NCI-H345 (cell line): ENCODE measurements at regions not wholly inside any gene's neighbourhood (a gene's known extent, or its start where the extent isn't known, plus 50 kb on each side); places are given as distances from the start of the nearest gene placed in this dataset.

Source experiments
- DNase-seq: peaks from one replicate; lab custom pipeline; 2025; lab: John Stamatoyannopoulos, UW

DNA sequence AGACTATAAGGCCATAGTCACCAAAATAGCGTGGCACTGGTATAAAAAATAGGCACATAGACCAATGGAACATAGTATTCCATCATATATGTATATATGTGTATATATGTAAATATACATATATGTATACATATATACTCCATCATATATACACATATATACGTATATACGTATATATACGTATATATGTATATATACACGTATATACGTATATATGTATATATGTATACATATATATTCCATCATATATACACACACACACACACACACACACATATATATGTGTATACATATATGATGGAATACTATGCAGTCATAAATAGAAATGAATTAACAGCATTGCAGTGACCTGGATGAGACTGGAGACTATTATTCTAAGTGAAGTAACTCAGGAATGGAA, 204.6 kb downstream of the LTN1 start:
- no peak for DNase-seq

DNA sequence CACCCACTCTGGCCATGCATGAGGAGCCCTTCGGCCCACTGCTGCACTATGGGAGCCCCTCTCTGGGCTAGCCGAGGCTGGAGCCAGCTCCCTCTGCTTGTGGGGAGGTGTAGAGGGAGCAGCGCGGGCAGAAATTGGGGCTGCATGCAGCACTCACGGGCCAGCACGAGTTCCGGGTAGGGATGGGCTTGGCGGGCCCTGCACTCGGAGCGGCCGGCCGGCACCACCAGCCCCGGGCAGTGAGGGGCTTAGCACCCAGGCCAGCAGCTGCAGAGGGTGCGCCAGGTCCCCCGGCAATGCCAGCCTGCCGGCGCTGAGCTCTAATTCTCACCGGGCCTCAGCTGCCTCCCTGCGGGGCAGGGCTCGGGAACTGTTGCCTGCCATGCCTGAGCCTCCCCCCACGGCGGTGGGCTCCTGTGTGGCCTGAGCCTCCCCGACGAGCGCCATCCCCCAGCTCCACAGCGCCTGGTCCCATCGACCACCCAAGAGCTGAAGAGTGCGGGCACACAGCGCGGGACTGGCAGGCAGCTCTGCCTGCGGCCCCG, 209.0 kb downstream of the LTN1 start:
- DNase-seq: no peak

DNA sequence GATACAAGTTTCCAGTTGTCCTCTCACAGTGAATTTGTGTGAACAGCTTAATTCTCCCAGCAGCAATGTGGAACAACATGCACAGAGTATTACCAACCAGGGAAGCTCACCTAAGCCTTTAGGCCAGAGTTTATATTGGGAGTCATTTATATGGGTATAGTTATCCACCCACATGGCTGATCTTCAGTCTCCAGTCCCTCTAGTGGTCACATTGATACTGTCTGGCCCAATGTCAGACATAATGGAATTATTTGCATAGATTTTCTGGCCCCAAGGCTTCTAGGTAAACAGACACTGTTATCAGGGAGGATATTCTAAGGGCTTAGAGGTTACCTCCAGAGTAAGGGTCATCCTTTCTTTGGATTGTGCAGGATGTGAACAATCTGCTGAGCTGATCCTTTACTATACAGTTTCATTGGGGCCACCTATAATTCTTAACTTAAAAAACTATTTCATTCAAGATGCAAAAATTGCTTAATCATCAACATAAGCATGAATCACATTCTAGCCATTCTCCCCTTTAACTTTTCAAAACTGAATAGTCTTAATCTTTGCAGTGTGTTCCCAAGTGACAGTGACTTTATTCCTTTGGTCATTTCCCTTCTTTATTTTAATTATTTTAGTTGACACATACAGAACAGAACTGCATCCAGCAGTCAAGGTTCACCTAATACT, 210.9 kb downstream of the LTN1 start:
- DNase-seq: no peak

DNA sequence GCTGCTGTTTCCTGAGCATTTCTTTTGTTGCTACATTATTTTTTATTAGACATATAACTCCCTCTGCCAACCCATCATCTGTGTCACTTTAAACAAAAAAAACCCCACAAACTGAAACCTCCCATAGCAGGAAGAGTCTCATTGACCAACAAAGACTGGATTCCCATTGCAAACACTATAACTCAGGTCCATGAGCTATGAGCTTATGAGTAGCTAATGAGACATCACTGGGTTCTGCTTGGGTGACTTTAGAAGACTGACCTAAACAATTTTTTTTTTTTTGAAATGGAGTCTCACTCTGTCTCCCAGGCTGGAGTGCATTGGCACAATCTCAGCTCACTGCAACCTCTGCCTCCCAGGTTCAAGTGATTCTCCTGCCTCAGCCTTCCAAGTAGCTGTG, 212.8 kb downstream of the LTN1 start:
- no peak for DNase-seq

DNA sequence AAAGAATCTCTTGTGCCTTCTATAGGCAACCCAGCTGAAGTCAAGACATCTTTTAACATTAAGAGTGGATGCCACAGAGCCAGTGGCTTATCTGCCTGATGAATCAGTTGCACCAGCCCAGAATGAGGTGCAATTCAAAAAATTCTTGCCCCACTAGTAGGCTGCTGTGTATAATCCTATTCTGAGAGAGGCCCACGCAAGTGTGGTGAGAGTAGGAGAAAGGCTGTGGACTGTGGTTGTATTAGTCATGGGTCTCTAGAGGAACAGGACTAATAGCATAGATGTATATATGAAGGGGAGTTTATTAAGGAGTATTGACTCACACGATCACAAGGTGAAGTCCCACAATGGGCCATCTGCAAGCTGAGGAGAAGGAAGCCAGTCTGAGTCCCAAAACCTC, 216.4 kb downstream of the LTN1 start:
- no peak for DNase-seq

DNA sequence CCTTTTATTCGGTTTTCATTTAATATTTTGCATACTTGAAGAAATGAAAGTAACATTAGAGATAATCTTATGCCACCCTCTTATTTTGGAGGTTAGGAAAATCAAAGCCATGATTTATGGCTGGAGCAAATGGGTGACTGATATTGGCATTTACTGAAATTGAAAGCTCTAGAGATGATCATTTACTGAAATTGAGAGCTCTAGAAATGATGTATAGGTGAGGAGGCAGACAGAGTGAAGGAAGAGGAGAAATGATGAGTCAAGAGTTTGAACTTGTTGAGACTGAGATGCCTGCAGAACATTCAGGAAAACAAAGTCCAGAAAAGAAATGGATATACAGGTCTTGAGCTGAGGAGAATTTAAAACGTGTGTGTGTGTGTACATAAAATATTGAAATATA, 217.6 kb downstream of the LTN1 start:
- DNase-seq: no peak

DNA sequence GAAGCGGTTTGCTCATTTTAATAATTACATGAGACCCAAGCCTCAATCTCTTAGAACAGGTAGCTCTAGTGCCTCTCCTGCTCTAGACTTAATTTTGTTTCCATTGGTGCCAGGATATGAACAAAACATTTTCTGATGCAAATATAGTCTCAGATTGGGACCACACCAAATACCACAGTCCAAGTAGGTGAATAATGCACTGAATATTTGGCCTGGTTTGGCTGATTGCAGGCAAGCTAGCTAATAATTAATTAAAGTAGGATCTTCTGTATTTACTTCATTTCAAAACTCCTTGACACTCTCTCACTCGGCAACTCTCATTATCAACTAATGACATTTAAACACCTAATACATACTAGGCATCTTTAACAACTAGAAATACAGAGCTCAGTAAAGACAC, 219.6 kb downstream of the LTN1 start:
- DNase-seq: no peak

DNA sequence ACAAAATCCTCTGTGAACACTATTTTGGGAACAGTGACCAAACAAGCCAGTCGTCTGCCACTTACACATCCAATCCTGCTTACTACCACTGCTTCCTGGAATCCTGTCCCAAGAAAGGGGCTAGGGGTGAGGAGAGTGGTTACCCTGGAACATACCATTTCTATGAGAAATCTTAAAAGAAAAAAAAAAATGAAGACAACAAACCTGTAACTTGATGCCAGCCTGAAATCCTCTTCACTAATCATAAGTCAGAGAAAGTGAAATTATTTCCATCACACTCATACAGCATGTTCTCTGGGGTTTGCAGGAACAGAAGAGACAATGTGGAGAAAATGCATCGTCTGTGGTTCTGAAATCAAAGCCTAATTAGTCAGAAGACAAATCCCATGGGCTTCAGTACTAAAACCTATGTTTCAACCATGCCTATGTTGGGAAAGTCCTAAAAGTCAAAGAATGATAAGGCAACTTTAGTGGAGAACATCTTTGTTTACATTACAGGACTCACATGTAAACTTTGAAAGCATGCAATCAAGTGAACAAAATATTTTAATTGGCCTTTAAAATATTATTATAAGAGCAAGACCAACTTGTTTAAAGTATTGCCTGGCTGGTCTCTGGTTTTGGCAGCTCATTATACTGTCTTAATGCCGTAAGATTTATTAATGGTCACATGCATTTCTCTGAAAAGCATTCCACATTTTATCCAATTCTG, 220.7 kb downstream of the LTN1 start:
- no peak for DNase-seq

DNA sequence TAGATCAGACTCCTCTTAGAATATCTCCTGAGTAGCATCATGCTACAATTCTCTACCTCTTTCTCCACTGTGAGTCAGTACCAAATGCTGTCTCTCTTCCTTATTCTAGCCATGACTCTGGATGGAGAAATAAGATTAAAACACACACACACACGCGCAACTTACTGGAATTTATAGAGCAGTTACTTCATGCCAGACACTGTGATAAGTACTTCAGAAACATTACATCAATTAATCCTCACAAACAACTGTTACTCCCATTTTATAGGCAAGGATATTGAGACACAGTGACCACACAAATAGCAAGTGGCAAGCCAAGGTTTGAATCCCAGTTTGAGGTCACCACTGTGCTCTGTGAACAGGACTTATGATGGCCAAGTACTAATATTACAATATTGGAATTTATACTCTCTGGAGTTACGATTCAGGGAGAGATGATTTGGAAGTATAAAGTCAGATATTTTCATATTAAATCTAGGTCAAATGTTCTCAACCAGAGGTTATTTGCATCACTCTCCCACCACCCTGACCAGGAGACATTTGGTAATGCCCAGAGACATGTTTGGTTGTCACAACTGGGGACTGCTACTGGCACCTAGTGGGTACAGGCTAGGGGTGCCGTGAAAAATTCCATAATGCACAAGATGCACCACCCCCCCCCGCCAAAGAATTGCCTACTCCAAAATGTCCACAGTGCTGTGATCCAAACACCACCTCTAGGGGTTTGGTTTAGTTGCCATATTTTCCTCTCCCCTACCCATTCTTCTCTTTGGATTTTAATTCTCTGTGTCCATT, 221.6 kb downstream of the LTN1 start:
- no peak for DNase-seq

DNA sequence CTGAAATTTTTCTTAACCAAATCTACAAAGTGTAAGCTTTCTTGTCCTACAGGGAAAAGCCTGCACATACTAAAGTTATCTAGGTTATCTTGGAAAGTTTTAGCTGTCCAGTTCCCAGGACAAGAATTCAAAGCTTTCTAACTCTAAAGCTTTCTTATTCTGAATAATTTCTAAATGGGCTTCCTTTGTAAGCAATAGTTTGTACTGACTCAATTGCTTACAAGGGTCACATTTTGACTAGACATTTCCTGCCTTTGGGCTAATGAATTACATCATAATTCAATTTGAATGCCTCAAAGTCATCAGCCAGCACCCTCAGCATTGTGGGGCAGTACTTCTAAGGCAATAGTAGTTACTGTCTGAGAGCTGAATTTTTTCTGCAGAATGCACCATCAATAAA, 223.0 kb downstream of the LTN1 start:
- DNase-seq: no peak

DNA sequence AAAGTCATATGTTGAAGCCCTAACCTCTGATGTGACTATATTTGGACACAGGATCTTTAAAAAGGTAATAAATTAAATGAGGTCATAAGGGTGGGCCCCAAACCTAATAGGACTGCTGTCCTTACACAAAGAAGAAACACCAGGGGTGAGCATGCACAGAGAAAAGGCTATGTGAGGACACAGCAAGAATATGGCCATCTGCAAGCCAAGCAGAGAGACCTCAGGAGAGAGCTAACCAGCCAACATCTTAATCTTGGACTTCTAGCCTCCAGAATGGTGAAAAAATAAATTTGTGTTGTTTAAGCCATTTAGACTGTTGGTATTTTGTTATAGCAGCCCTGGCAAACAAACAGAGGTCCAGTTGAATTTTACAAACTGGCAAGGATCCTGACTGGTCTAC, 223.9 kb downstream of the LTN1 start:
- no peak for DNase-seq

DNA sequence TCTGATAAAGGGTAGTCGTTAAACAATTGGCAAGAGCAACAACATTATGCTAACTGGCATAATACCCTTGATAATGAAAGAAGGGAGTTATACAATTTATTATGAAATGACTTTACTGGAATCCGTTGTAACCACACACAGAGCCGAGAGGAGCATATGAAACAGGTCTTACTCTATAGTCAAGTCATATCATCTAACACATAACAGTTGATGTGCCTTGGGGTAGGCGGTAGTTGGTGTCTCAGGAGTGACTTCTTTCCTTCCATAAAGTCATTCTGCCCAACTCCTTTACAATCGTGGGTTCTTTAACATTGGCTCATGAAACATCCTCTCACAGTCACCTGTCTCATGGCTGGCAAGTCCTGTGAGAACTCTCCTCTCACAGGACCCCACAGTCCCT, 225.2 kb downstream of the LTN1 start:
- no peak for DNase-seq

DNA sequence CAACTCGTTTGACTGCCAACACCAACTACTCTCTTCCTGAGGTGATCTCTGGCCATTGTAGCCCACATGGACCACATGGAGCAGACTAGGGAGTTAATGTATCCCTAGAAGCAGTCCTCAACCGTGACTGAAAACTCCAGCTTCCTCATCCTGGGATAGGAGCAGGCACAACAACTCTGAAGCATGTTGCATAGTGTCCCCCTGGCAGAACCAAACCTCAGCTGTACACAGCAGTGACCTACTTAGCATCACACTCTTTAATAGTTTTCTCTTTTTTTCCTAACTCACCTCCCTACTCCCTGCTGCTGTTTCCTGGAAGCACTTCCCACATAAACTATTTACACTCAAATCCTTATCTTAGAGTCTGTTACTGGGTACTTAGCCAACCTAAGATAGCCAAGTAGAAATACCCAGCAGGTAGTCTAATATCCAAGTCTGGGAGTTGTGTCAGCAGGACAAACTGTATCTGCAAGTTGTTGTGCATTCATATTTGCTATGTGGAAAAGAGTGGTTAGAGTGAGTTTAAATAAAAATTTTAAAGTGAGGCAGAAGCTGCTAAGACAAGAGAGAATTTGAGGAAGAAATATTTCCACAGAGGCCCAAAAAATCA, 228.8 kb downstream of the LTN1 start:
- no peak for DNase-seq

DNA sequence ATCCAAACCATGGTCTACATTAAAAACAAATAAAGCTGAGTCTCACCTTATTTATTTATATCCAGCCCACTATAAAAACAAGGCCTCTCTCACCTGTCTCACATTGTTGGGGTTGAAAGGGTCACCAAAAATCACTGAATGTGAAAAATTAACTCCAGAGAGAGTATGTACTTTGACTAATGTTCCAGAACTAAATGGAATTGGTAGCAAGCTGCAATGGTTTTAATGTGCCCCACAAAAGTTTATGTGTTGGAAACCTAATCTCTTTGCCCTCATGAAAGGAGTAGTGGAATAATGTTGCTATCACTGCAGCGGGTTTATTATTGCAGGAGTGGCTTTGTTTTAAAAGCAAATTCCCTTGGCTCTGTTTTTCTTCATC, 230.3 kb downstream of the LTN1 start:
- DNase-seq: no peak

DNA sequence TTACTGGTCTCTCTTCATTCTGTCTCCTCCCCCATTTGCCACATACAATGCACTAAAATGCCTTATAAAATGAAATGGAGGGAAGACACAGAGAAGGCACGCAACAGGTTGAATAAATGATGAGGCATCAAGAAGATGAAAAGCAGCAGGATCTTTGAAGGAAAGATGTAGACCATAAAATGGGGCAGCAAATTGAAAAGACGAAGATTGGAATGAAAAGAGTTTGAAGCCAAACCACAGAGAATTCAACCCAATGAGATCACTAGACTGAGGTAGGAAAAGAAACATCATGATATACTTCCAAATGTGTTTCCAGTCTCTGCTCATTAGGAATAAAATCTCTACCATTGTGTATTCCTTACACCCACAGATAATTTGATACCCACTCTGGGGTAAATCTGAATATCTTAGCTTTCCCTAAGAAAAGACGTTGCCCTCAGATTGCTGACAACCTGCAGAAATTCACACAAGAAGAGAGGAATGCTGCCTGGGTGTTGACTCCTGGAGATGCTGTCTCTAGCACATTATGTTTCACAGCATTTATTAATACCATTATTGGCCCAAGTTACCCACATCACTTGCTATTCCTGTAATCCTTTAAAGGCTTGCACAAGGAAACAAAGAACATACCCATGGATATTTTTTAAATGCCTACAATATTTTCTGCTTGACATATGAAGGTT, 230.9 kb downstream of the LTN1 start:
- no peak for DNase-seq

DNA sequence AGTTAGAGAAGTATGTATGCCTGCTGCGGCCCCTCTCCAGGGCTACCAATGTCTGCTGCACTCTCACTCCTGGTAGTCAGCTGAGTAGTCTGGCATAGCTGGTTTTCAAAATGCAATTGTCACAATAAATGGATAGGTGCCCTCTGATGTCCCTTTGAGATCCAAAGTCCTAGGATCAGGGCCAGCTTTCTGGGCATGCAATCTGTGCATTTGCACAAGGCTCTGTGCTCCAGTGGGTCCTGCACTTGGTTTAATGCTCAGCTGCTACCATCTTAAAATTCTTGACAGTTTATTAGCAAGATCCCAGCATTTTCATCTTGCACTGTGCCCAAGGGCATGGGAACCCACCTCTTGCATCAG, 233.8 kb downstream of the LTN1 start:
- no peak for DNase-seq

DNA sequence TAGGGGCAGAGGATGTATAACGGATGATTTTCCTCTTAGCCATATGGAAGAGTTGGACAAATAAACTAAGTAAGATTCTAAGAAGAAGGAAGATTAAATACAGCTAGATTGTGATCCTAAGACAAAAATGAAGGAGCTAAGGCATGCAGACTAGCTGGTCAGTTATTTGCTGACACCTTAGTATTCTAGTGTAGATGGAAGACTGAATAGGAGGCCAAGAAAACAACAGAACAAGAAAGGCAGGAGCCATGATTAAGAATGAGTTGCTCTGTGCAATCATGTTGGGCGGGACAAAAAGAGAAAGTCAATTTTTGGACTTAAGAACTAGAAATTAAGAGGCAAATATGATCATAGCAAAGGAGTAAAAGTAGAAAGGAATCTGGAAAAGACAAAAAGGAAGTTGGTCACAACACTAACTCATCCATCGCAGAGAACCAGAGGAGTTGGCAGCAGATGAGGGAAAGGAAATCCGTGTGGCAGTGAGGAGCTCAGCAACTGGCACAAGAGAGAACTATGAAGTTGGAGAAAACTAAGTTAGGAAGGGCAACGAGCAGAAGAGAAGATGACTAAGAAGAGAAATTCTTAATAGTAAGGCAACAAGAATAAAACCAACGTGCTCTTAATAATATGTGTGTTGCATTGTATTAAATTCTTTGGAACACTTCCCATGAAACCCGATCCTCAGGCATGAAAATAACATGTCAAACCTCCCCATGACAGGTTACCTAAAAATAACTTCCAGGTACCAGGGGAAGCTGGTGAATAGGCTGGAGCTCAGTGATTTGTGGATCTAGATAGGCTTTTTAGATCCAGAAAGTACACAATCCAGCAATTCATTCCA, 234.4 kb downstream of the LTN1 start:
- DNase-seq: no peak

DNA sequence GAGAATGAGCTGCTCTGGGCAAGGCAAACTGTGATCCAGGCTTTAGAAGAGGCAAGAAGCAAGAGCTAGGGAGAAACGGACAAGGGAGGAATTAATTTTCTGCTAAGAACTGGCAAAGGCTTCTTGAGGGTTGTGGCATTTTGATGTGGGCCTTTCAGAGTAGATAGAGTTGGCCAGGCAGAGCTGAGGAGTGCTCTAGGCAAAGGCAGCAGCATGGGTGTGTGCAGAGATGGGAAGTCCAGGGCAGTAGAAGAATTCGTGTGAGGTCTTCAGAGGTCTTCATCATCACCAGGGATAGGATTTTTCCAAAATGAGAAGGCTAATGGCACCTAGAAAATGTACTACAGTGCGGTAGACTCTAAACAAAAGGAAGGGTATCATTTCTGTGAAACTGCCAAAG, 237.8 kb downstream of the LTN1 start:
- no peak for DNase-seq

DNA sequence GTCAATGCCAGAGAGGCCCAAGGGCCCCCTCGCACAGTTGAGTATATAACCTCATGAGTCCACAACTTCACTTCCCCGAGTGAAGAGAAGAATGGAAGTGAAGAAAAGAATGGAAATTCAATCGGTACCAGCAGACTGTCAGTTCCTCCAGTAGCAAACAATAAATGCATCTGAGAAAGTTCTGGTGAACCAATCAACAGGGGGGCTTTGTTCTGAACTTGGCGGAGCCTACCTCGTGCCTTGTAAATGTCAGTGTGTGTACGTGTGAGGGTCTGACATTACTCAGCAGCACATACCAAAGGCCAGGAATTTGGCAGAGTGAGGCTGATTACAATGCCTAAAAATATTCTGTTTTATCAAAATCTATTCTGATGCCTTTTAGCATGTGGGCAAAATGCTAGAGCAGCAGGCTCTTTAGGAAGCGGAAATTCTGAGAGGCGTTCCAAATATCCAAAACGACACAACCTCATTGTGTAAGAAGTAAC, 238.5 kb downstream of the LTN1 start:
- no peak for DNase-seq

DNA sequence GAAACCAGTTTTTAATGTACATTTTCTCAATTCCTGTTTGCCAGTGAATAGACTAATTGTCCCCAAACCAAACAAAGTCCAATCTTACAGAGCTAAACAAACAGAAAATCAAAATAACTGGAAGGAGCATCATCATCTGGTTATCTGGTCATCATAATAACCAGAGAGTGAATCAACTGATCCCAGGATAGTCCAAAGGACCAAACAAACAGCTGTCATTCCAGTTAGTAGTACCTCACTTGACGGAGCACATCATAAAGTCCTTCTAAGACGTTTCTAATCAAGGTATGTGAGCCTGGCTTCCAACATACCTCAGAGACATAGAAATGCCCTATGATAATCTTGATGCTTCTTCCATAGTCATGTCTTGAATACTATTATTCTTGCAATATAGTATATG, 240.5 kb downstream of the LTN1 start:
- no peak for DNase-seq

DNA sequence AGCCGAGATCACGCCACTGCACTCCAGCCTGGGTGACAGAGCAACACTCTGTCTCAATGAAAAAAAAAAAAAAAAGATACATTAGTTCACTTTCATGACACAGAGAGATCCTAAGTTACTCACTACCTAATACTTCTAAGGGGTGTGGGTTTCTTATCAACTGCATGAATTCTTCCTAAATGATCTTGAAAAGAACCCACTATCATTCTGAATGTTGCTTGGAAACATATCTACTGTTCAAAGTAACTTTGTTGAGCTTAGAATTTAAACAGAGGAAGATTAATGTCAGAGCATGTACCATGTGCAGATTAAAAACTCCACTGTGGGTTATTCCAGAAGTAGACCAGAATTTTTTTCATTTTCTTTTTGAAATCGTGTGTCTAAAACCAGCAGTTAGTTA, 241.5 kb downstream of the LTN1 start:
- DNase-seq: no peak
